Transverse colon (tissue), 4 donors: ENCODE measurements at regions not wholly inside any gene's neighbourhood (a gene's known extent, or its start where the extent isn't known, plus 50 kb on each side); places are given as distances from the start of the nearest gene placed in this dataset.
A peak's percentile ranks its signal among the peaks of the same experiment; 100 is the strongest.
"Not testable (repeated sequence)": the region's sequence is repeated elsewhere in the genome, so short reads cannot be mapped to it uniquely, and the experiment has no call there.

Source experiments
- DNase-seq: peaks from one replicate; pipeline ENCODE4 v3.0.0-alpha.2; 2019
- H3K27ac ChIP-seq, 4 donors: fragments of 200-600 bp; sonication (generic); 2 replicates each; pipeline ENCODE4 v1.5.1; 2016 to 2018; ENCODE audit warnings: inconsistent platforms in 4 of 4
- H3K27me3 ChIP-seq: fragments of 200-600 bp; sonication (generic); 2 replicates; pipeline ENCODE4 v1.5.1; 2017; ENCODE audit warnings: inconsistent platforms
- H3K36me3 ChIP-seq, 4 donors: fragments of 200-600 bp; sonication (generic); 2 replicates each; pipeline ENCODE4 v1.5.1; 2017 to 2019; ENCODE audit warnings: inconsistent platforms in 4 of 4
- H3K4me1 ChIP-seq, 4 donors: fragments of 200-600 bp; sonication (generic); 2 replicates each; pipeline ENCODE4 v1.5.1; 2017 to 2020; ENCODE audit warnings: inconsistent platforms in 4 of 4
- H3K4me3 ChIP-seq, 4 donors: fragments of 200-600 bp; sonication (generic); 1 replicate in 1 of 4; 2 replicates in 3 of 4; pipeline versions ENCODE4 v1.5.1 to v1.6.1; 2017 to 2019; ENCODE audit warnings: inconsistent platforms in 4 of 4
- H3K9me3 ChIP-seq, 2 donors: fragments of 200-600 bp; sonication (generic); 2 replicates each; pipeline ENCODE4 v1.5.1; 2017 to 2019; ENCODE audit warnings: inconsistent platforms in 2 of 2
- CTCF ChIP-seq, 5 experiments: fragments of 200-600 bp in 3 of 5; fragments of 450-650 bp in 2 of 5; sonication (generic) in 3 of 5; IDR thresholded peaks; 1 replicate in 2 of 5; 2 replicates in 3 of 5; pipeline ENCODE4 v1.5.1; 2016 to 2017; ENCODE audit warnings: antibody characterized with exemption in 5 of 5, inconsistent platforms in 3 of 5, mild to moderate bottlenecking in 2 of 5, moderate library complexity in 1 of 5
- EP300 ChIP-seq: sonication (generic); formaldehyde crosslinking; IDR thresholded peaks from one replicate; pipeline ENCODE4 v1.6.1; 2017; ENCODE audit warnings: antibody characterized with exemption, low read depth
- POLR2A ChIP-seq: fragments of 450-650 bp; IDR thresholded peaks from one replicate; pipeline ENCODE4 v1.6.1; 2016; ENCODE audit warnings: antibody characterized with exemption, mild to moderate bottlenecking, moderate library complexity
- POLR2AphosphoS5 ChIP-seq, 3 donors: sonication (generic); formaldehyde crosslinking; IDR thresholded peaks; one replicate each; pipeline ENCODE4 v1.6.1; 2016; ENCODE audit warnings: antibody characterized with exemption in 3 of 3
- WGBS, 2 donors: methylation state at CpG; one replicate each; pipeline ENCODE4 v1.1.5; 2018; ENCODE audit warnings: low coverage in 1 of 2; 5-methylcytosine and 5-hydroxymethylcytosine counted together
- in situ Hi-C, 4 donors: fragments of 200-750 bp; cut with MboI; loops; one replicate each; pipeline versions ENCODE4 v1.15.0 to v1.15.1; 2017; ENCODE audit warnings: low sequenced_read_pairs in 3 of 4, low pct_ligation_motif_present in 1 of 4, low pct_unique_long_range_greater_than_20kb in 1 of 4
- intact Hi-C: fragments of 100-400 bp; cut with DNase I; formaldehyde crosslinking; loops from one replicate; pipeline ENCODE4 v1.15.1; 2023; ENCODE audit warnings: low total_unique reads

GRCh38 chr1:187070076-187070475, 241.3 kb downstream of the PLA2G4A start:
- no peaks in the 10 kb centered on the region for H3K27me3 ChIP-seq
- in situ Hi-C loops = no loop called here
- H3K36me3 ChIP-seq = no peaks in the 10 kb centered on the region
- 54 to 75% methylated on average over 3 of the region's 3 CpGs for WGBS, 2 donors
- H3K4me1 ChIP-seq = no peaks in the 10 kb centered on the region
- no peak overlapping the region for H3K27ac ChIP-seq
- no peak for TF ChIP-seq CTCF (IDR thresholded peaks at IDR 0.05)
- no peak for TF ChIP-seq POLR2AphosphoS5 (IDR thresholded peaks at IDR 0.05)
- TF ChIP-seq EP300 = no peak
- TF ChIP-seq POLR2A = no peak
- intact Hi-C loops = no loop called here
- H3K9me3 ChIP-seq = no peaks in the 10 kb centered on the region
- H3K4me3 ChIP-seq = no peak overlapping the region
- DNase-seq = no peak

GRCh38 chr1:187072262-187073034, 243.7 kb downstream of the PLA2G4A start:
- in situ Hi-C loops, H3K9me3 ChIP-seq, DNase-seq, H3K36me3 ChIP-seq, H3K27me3 ChIP-seq, intact Hi-C loops, H3K4me1 ChIP-seq, H3K27ac ChIP-seq: not testable (repeated sequence)
- 54 to 80% methylated on average over 6 to 29 of the region's 29 CpGs for WGBS, 2 donors
- peak overlapping the region in 2 of 4 donors; percentile 8 to 28 for H3K4me3 ChIP-seq

DNA sequence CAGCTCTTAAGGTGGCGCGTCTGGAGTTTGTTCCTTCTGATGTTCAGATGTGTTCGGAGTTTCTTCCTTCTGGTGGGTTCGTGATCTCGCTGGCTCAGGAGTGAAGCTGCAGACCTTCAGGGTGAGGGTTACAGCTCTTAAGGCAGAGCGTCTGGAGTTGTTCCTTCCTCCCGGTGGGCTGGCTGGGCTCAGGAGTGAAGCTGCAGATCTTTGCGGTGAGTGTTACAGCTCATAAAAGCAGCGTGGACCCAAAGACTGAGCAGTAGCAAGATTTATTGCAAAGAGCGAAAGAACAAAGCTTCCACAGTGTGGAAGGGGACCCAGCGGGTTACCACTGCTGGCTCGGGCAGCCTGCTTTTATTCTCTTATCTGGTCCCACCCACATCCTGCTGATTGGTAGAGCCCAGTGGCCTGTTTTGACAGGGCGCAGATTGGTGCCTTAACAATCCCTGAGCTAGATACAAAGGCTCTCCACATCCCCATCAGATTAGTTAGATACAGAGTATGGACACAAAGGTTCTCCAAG, 244.3 kb downstream of the PLA2G4A start:
- H3K4me3 ChIP-seq = peak overlapping the region in 2 of 4 donors; percentile 8 to 28
- H3K4me1 ChIP-seq, DNase-seq, intact Hi-C loops, H3K27me3 ChIP-seq, H3K9me3 ChIP-seq, H3K36me3 ChIP-seq, in situ Hi-C loops, H3K27ac ChIP-seq: not testable (repeated sequence)
- 59 to 70% methylated on average over 3 to 13 of the region's 13 CpGs for WGBS, 2 donors

- DNase-seq, intact Hi-C loops, H3K27me3 ChIP-seq, H3K36me3 ChIP-seq, H3K4me1 ChIP-seq, in situ Hi-C loops, H3K4me3 ChIP-seq, H3K27ac ChIP-seq, H3K9me3 ChIP-seq: not testable (repeated sequence)
- WGBS, 2 donors = 89% methylated on average over 24 of the region's 35 CpGs; no CpG with 5 or more reads in 1 of the 2 donors
Measured at GRCh38 chr1:187073634-187074245, 245.0 kb downstream of the PLA2G4A start.

GRCh38 chr1:187074445-187075048, 245.8 kb downstream of the PLA2G4A start:
- no peak overlapping the region for H3K27ac ChIP-seq
- no peaks in the 10 kb centered on the region for H3K27me3 ChIP-seq
- H3K9me3 ChIP-seq = no peaks in the 10 kb centered on the region
- no peak overlapping the region for H3K4me3 ChIP-seq
- in situ Hi-C loops (no loop called here), intact Hi-C loops (no loop called here)
- H3K36me3 ChIP-seq = no peaks in the 10 kb centered on the region
- DNase-seq = no peak
- no peaks in the 10 kb centered on the region for H3K4me1 ChIP-seq
- 71 to 93% methylated on average over 3 to 10 of the region's 10 CpGs for WGBS, 2 donors
- TF ChIP-seq POLR2AphosphoS5 (IDR thresholded peaks at IDR 0.05) (no peak), CTCF (IDR thresholded peaks at IDR 0.05) (no peak), POLR2A (no peak), EP300 (no peak)
